CD14-positive monocyte (primary cell): ENCODE measurements at regions not wholly inside any gene's neighbourhood (a gene's known extent, or its start where the extent isn't known, plus 50 kb on each side); places are given as distances from the start of the nearest gene placed in this dataset.
"Not testable (repeated sequence)": the region's sequence is repeated elsewhere in the genome, so short reads cannot be mapped to it uniquely, and the experiment has no call there.

ENCODE experiments used
- DNase-seq, 3 donors: peaks; one replicate each; pipeline ENCODE4 v3.0.0-alpha.2; 2011 to 2022
- H2AFZ ChIP-seq: 2 replicates; pipeline ENCODE4 v1.6.0; 2012; ENCODE audit warnings: mild to moderate bottlenecking, low read depth, low read length, inconsistent platforms; ENCODE audit not compliant: insufficient read depth, poor library complexity, severe bottlenecking
- H3K27ac ChIP-seq, 2 donors: 1 replicate in 1 of 2; 2 replicates in 1 of 2; pipeline ENCODE4 v1.5.1; 2012 to 2013; ENCODE audit warnings: low read length in 2 of 2, control low read depth in 1 of 2, inconsistent platforms in 1 of 2, low read depth in 1 of 2, mild to moderate bottlenecking in 1 of 2
- H3K27me3 ChIP-seq, 2 donors: one replicate each; pipeline versions ENCODE4 v1.6.0 to v1.6.1; 2011 to 2013; ENCODE audit warnings: low read length in 2 of 2; ENCODE audit not compliant: control insufficient read depth in 2 of 2, insufficient read depth in 2 of 2
- H3K36me3 ChIP-seq, 2 donors: replicated peaks in 1 of 2; 1 replicate in 1 of 2; 2 replicates in 1 of 2; pipeline versions ENCODE4 v1.5.1 to v1.6.1; 2012 to 2013; ENCODE audit warnings: low read length in 2 of 2, control low read depth in 1 of 2, inconsistent platforms in 1 of 2, mild to moderate bottlenecking in 1 of 2; ENCODE audit not compliant: insufficient read depth in 2 of 2, control insufficient read depth in 1 of 2
- H3K4me1 ChIP-seq, 2 donors: 1 replicate in 1 of 2; 2 replicates in 1 of 2; pipeline versions ENCODE4 v1.5.1 to v1.6.1; 2012 to 2013; ENCODE audit warnings: low read length in 2 of 2, control low read depth in 1 of 2, inconsistent platforms in 1 of 2, mild to moderate bottlenecking in 1 of 2, moderate library complexity in 1 of 2; ENCODE audit not compliant: insufficient read depth in 2 of 2, control insufficient read depth in 1 of 2
- H3K4me2 ChIP-seq: replicated peaks from 2 replicates; pipeline ENCODE3; 2012; ENCODE audit warnings: low read length, moderate library complexity, mild to moderate bottlenecking; ENCODE audit not compliant: poor library complexity, severe bottlenecking; ENCODE audit errors: extremely low read depth
- H3K4me3 ChIP-seq, 3 experiments: fragments of 200-600 bp in 1 of 3; sonication (generic) in 1 of 3; replicated peaks in 1 of 3; 1 replicate in 2 of 3; 2 replicates in 1 of 3; pipeline ENCODE4 v1.5.1; 2011 to 2013; ENCODE audit warnings: low read length in 3 of 3, mild to moderate bottlenecking in 3 of 3, control low read depth in 2 of 3, low read depth in 2 of 3, inconsistent platforms in 1 of 3, moderate library complexity in 1 of 3
- H3K79me2 ChIP-seq: 2 replicates; pipeline ENCODE4 v1.6.0; 2012; ENCODE audit warnings: mild to moderate bottlenecking, control low read depth, inconsistent platforms, low read length, moderate library complexity; ENCODE audit not compliant: insufficient read depth
- H3K9ac ChIP-seq: 2 replicates; pipeline ENCODE4 v1.6.0; 2017; ENCODE audit warnings: low read length, mild to moderate bottlenecking; ENCODE audit not compliant: insufficient read depth, poor library complexity, severe bottlenecking
- H3K9me3 ChIP-seq, 2 donors: replicated peaks in 1 of 2; 1 replicate in 1 of 2; 2 replicates in 1 of 2; pipeline versions ENCODE4 v1.5.1 to v1.6.1; 2012 to 2013; ENCODE audit warnings: low read length in 2 of 2, control low read depth in 1 of 2; ENCODE audit not compliant: control insufficient read depth in 1 of 2, insufficient read depth in 1 of 2
- H4K20me1 ChIP-seq: 2 replicates; pipeline ENCODE4 v1.6.0; 2012; ENCODE audit warnings: mild to moderate bottlenecking, low read length, control low read depth, moderate library complexity; ENCODE audit not compliant: insufficient read depth
- H3K27ac Mint-ChIP-seq, 7 donors: one replicate each; pipeline ENCODE4 v1.8.0; 2020; ENCODE audit warnings: mild to moderate bottlenecking in 7 of 7, mixed read lengths in 7 of 7, moderate library complexity in 6 of 7, inconsistent platforms in 2 of 7
- H3K27me3 Mint-ChIP-seq, 3 donors: one replicate each; pipeline ENCODE4 v1.8.0; 2021 to 2022; ENCODE audit warnings: low read depth in 3 of 3, mild to moderate bottlenecking in 3 of 3, mixed read lengths in 3 of 3, moderate library complexity in 3 of 3, inconsistent platforms in 1 of 3
- H3K36me3 Mint-ChIP-seq, 2 donors: one replicate each; pipeline ENCODE4 v1.8.0; 2020; ENCODE audit warnings: mixed read lengths in 2 of 2, inconsistent platforms in 1 of 2, mild to moderate bottlenecking in 1 of 2
- H3K4me1 Mint-ChIP-seq: one replicate; pipeline ENCODE4 v1.8.0; 2020; ENCODE audit warnings: mild to moderate bottlenecking, mixed read lengths
- H3K4me3 Mint-ChIP-seq, 2 donors: one replicate each; pipeline ENCODE4 v1.8.0; 2020; ENCODE audit warnings: mild to moderate bottlenecking in 2 of 2, mixed read lengths in 2 of 2, moderate library complexity in 1 of 2
- H3K9me3 Mint-ChIP-seq, 7 donors: one replicate each; pipeline ENCODE4 v1.8.0; 2020 to 2022; ENCODE audit warnings: mixed read lengths in 7 of 7, mild to moderate bottlenecking in 6 of 7, moderate library complexity in 6 of 7, inconsistent platforms in 2 of 7
- WGBS: methylation state at CpG from one replicate; pipeline ENCODE4 v1.1.5; 2013; ENCODE audit warnings: missing lambda C conversion rate; ENCODE audit not compliant: insufficient coverage; 5-methylcytosine and 5-hydroxymethylcytosine counted together
- intact Hi-C, 2 donors: fragments of 100-400 bp; cut with micrococcal nuclease; formaldehyde crosslinking; loops; one replicate each; pipeline versions ENCODE4 v1.15.0 to v1.15.1; 2023

- WGBS, result no CpG with 5 or more reads among the region's 7 CpGs
- H3K36me3 Mint-ChIP-seq, H3K27ac ChIP-seq, H3K27me3 ChIP-seq, H3K79me2 ChIP-seq, H4K20me1 ChIP-seq, H2AFZ ChIP-seq, DNase-seq, H3K4me2 ChIP-seq, H3K36me3 ChIP-seq, H3K4me3 ChIP-seq, H3K9me3 ChIP-seq, H3K9me3 Mint-ChIP-seq, H3K9ac ChIP-seq, H3K4me1 ChIP-seq, intact Hi-C loops, H3K4me3 Mint-ChIP-seq, H3K27ac Mint-ChIP-seq, H3K27me3 Mint-ChIP-seq, H3K4me1 Mint-ChIP-seq: not testable (repeated sequence)
These were observed 52.6 kb upstream of the GOLGA8Q start for GRCh38 chr15:30499233-30499632.

GRCh38 chr15:30500511-30500910 is 51.3 kb upstream of the GOLGA8Q start:
- intact Hi-C loops, H3K9me3 ChIP-seq, H3K36me3 ChIP-seq, H3K4me3 ChIP-seq, H3K27ac Mint-ChIP-seq, H2AFZ ChIP-seq, H3K4me1 ChIP-seq, H3K4me1 Mint-ChIP-seq, H3K27me3 Mint-ChIP-seq, H4K20me1 ChIP-seq, H3K27ac ChIP-seq, H3K79me2 ChIP-seq, H3K4me3 Mint-ChIP-seq, H3K27me3 ChIP-seq, H3K36me3 Mint-ChIP-seq, H3K4me2 ChIP-seq, H3K9ac ChIP-seq, DNase-seq, H3K9me3 Mint-ChIP-seq: not testable (repeated sequence)
- WGBS, result no CpG with 5 or more reads among the region's 2 CpGs
